GM12878 (cell line): ENCODE measurements at regions not wholly inside any gene's neighbourhood (a gene's known extent, or its start where the extent isn't known, plus 50 kb on each side); places are given as distances from the start of the nearest gene placed in this dataset.

ENCODE experiments used
- CEBPB ChIP-seq, 2 experiments: fragments of 150-350 bp in 1 of 2; IDR thresholded peaks; 2 replicates each; pipeline ENCODE4 v1.6.1; 2012 to 2014; ENCODE audit warnings: low read depth in 2 of 2, low read length in 2 of 2, borderline replicate concordance in 1 of 2, inconsistent platforms in 1 of 2
- MTA2 ChIP-seq: fragments of 450-650 bp; IDR thresholded peaks from 2 replicates; pipeline ENCODE4 v1.6.1; 2016; ENCODE audit warnings: low read depth, mild to moderate bottlenecking, moderate library complexity
- MXI1 ChIP-seq: fragments of 150-350 bp; IDR thresholded peaks from 2 replicates; pipeline ENCODE4 v1.6.1; 2011; ENCODE audit warnings: low read depth, mild to moderate bottlenecking, inconsistent platforms, low read length, improper control_type of control experiment
- POLR2A ChIP-seq: IDR thresholded peaks from 2 replicates; pipeline ENCODE4 v1.6.1; 2011; ENCODE audit warnings: low read depth, mild to moderate bottlenecking, low read length
- YY1 ChIP-seq: IDR thresholded peaks from 2 replicates; pipeline ENCODE4 v1.6.1; 2011; ENCODE audit warnings: low read depth, mild to moderate bottlenecking, low read length
- TF ChIP-seq, protein P1 (sequence below), 3 experiments: IDR thresholded peaks in 2 of 3; conservative IDR thresholded peaks in 1 of 3; 2 replicates each; pipeline ENCODE4 v1.5.1; 2011; ENCODE audit warnings: low read depth in 3 of 3, low read length in 3 of 3, mild to moderate bottlenecking in 3 of 3, control low read depth in 2 of 3, moderate library complexity in 2 of 3, inconsistent platforms in 1 of 3, mixed read lengths in 1 of 3; ENCODE audit not compliant: control insufficient read depth in 2 of 3, insufficient read depth in 1 of 3; ENCODE audit errors: extremely low read depth in 1 of 3
- TF ChIP-seq, protein P2 (sequence below): IDR thresholded peaks from 2 replicates; pipeline ENCODE4 v1.6.1; 2012; ENCODE audit warnings: low read depth, low read length, improper control_type of control experiment

DNA sequence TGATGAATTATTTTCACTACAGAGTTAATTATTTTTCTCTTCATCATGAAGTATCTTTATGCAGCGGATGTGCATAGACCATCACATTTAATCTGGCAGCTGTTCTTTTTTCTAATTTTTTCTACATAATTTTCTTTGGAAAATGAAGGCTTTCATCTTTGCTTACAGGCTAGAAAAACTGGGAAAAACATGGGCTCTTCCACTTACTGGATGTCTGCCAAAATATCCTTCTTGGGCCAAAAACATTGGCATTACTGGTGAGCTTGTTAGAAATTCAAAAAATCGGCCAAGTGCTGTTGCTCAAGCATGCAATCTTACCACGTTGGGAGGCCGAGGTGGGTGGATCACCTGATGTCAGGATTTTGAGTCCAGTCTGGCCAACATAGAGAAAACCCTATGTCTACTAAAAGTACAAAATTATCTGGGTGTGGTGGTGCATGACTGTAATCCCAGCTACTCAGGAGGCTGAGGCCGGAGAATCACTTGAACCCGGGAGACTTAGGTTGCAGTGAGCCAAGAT, 176.8 kb downstream of the ZNF737 start:
- TF ChIP-seq, protein P1, sequence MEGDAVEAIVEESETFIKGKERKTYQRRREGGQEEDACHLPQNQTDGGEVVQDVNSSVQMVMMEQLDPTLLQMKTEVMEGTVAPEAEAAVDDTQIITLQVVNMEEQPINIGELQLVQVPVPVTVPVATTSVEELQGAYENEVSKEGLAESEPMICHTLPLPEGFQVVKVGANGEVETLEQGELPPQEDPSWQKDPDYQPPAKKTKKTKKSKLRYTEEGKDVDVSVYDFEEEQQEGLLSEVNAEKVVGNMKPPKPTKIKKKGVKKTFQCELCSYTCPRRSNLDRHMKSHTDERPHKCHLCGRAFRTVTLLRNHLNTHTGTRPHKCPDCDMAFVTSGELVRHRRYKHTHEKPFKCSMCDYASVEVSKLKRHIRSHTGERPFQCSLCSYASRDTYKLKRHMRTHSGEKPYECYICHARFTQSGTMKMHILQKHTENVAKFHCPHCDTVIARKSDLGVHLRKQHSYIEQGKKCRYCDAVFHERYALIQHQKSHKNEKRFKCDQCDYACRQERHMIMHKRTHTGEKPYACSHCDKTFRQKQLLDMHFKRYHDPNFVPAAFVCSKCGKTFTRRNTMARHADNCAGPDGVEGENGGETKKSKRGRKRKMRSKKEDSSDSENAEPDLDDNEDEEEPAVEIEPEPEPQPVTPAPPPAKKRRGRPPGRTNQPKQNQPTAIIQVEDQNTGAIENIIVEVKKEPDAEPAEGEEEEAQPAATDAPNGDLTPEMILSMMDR (IDR thresholded peaks at IDR 0.05 in 2 of 3, conservative IDR thresholded peaks at IDR 0.05 in 1 of 3; ENCODE audit: control insufficient read depth in 2 of 3, extremely low read depth in 1 of 3, insufficient read depth in 1 of 3, low read depth in 3 of 3, low read length in 3 of 3), result no peak
- TF ChIP-seq MXI1 (no peak), CEBPB (IDR thresholded peaks at IDR 0.05; ENCODE audit: borderline replicate concordance in 1 of 2, low read depth in 2 of 2, low read length in 2 of 2) (no peak), POLR2A (no peak), MTA2 (no peak), YY1 (no peak)
- TF ChIP-seq, protein P2, sequence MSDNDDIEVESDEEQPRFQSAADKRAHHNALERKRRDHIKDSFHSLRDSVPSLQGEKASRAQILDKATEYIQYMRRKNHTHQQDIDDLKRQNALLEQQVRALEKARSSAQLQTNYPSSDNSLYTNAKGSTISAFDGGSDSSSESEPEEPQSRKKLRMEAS, result no peak
